NT2/D1 (cell line): ENCODE measurements at regions not wholly inside any gene's neighbourhood (a gene's known extent, or its start where the extent isn't known, plus 50 kb on each side); places are given as distances from the start of the nearest gene placed in this dataset.

ENCODE experiments used
- YY1 ChIP-seq: IDR thresholded peaks from 2 replicates; pipeline ENCODE4 v1.6.1; 2011; ENCODE audit not compliant: insufficient read length, insufficient read depth
- ZNF274 ChIP-seq: IDR thresholded peaks from 2 replicates; pipeline ENCODE4 v1.6.1; 2011; ENCODE audit warnings: mild to moderate bottlenecking, low read depth, low read length

DNA sequence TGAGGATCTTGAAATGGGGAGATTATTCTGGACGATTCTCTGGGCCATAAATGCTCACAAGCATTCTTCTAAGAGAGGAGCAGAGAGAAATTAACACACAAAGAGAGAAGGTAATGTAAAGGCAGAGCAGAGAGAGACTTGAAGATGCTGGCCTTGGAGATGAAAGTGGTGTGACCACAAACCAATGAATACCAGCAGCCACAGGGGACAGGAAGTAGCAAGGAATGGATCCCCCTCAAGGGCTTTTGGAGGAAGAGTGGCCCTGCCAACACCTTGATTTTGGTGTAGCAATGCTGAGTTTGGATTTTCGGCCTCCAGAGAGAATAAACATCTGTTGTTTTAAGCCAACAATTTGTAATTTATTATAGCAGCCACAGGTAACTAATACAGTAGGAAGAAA lies 1155.6 kb downstream of the TYW1 start:
- TF ChIP-seq YY1 (no peak), ZNF274 (no peak)
